GM12878 (cell line): ENCODE measurements at regions not wholly inside any gene's neighbourhood (a gene's known extent, or its start where the extent isn't known, plus 50 kb on each side); places are given as distances from the start of the nearest gene placed in this dataset.

ENCODE experiments used
- CBX3 ChIP-seq: fragments of 200-600 bp; sonication (generic); IDR thresholded peaks from 2 replicates; pipeline ENCODE4 v1.6.1; 2016; ENCODE audit warnings: low read depth, borderline replicate concordance
- CBX5 ChIP-seq: sonication (generic); IDR thresholded peaks from 2 replicates; pipeline ENCODE4 v1.6.1; 2016; ENCODE audit warnings: low read depth, moderate library complexity, mild to moderate bottlenecking, inconsistent platforms
- CREM ChIP-seq: IDR thresholded peaks from 2 replicates; pipeline ENCODE4 v1.6.1; 2014; ENCODE audit warnings: antibody characterized with exemption, low read depth
- DPF2 ChIP-seq: fragments of 450-650 bp; IDR thresholded peaks from 2 replicates; pipeline ENCODE4 v1.6.1; 2017; ENCODE audit warnings: mild to moderate bottlenecking
- ETV6 ChIP-seq, 2 experiments: fragments of 450-650 bp in 1 of 2; IDR thresholded peaks in 1 of 2; conservative IDR thresholded peaks in 1 of 2; 2 replicates each; pipeline ENCODE4 v1.6.1; 2014; ENCODE audit warnings: antibody characterized with exemption in 1 of 2, borderline replicate concordance in 1 of 2, low read depth in 1 of 2, mild to moderate bottlenecking in 1 of 2, moderate library complexity in 1 of 2
- FOS ChIP-seq: IDR thresholded peaks from 3 replicates; pipeline ENCODE4 v1.6.1; 2011; ENCODE audit warnings: borderline replicate concordance; ENCODE audit not compliant: insufficient read length; ENCODE audit errors: extremely low read depth
- HCFC1 ChIP-seq: fragments of 150-350 bp; IDR thresholded peaks from 2 replicates; pipeline ENCODE4 v1.6.1; 2014; ENCODE audit warnings: low read length
- IRF4 ChIP-seq: IDR thresholded peaks from 2 replicates; pipeline ENCODE4 v1.6.1; 2011; ENCODE audit warnings: low read depth, low read length
- KAT2A ChIP-seq: conservative IDR thresholded peaks from 2 replicates; pipeline ENCODE4 v1.6.1; 2011; ENCODE audit warnings: low read depth, low read length; ENCODE audit not compliant: control insufficient read depth
- MEF2B ChIP-seq: fragments of 450-650 bp; IDR thresholded peaks from 2 replicates; pipeline ENCODE4 v1.6.1; 2018; ENCODE audit warnings: mild to moderate bottlenecking, moderate library complexity; ENCODE audit not compliant: partially characterized antibody, poor library complexity, severe bottlenecking
- NBN ChIP-seq: fragments of 450-650 bp; IDR thresholded peaks from 2 replicates; pipeline ENCODE4 v1.6.1; 2016
- NFIC ChIP-seq: IDR thresholded peaks from 2 replicates; pipeline ENCODE4 v1.6.1; 2012; ENCODE audit warnings: low read depth, mild to moderate bottlenecking, inconsistent platforms, low read length, moderate library complexity
- NR2F1 ChIP-seq: fragments of 450-650 bp; conservative IDR thresholded peaks from 2 replicates; pipeline ENCODE4 v1.6.1; 2017; ENCODE audit warnings: mild to moderate bottlenecking
- RAD21 ChIP-seq: IDR thresholded peaks from 2 replicates; pipeline ENCODE4 v1.6.1; 2011; ENCODE audit warnings: mild to moderate bottlenecking, low read depth, low read length, moderate library complexity; ENCODE audit not compliant: insufficient read depth
- RAD51 ChIP-seq: fragments of 450-650 bp; IDR thresholded peaks from 2 replicates; pipeline ENCODE4 v1.6.1; 2016; ENCODE audit warnings: moderate library complexity, mild to moderate bottlenecking, inconsistent platforms
- SMC3 ChIP-seq: IDR thresholded peaks from 2 replicates; pipeline ENCODE4 v1.6.1; 2011; ENCODE audit warnings: low read length, improper control_type of control experiment, borderline replicate concordance
- SPI1 ChIP-seq: IDR thresholded peaks from 2 replicates; pipeline ENCODE4 v1.6.1; 2011; ENCODE audit warnings: low read depth, mild to moderate bottlenecking, low read length, moderate library complexity, borderline replicate concordance; ENCODE audit not compliant: insufficient read depth
- SUZ12 ChIP-seq: fragments of 200-600 bp; sonication (generic); IDR thresholded peaks from one replicate; pipeline ENCODE4 v1.6.1; 2018; ENCODE audit warnings: antibody characterized with exemption, mild to moderate bottlenecking; ENCODE audit not compliant: unreplicated experiment
- YY1 ChIP-seq: IDR thresholded peaks from 2 replicates; pipeline ENCODE4 v1.6.1; 2011; ENCODE audit warnings: low read depth, mild to moderate bottlenecking, low read length
- TF ChIP-seq, protein P1 (sequence below): IDR thresholded peaks from 2 replicates; pipeline ENCODE4 v1.6.1; 2012; ENCODE audit warnings: low read length, inconsistent platforms
- TF ChIP-seq, protein P2 (sequence below): fragments of 450-650 bp; IDR thresholded peaks from 2 replicates; pipeline ENCODE4 v1.6.1; 2017; ENCODE audit warnings: low read depth, mild to moderate bottlenecking, moderate library complexity
- TF ChIP-seq, protein P3 (sequence below): fragments of 450-650 bp; IDR thresholded peaks from 2 replicates; pipeline ENCODE4 v1.6.1; 2017; ENCODE audit warnings: mild to moderate bottlenecking, low read depth, inconsistent platforms; ENCODE audit not compliant: poor library complexity, severe bottlenecking

DNA sequence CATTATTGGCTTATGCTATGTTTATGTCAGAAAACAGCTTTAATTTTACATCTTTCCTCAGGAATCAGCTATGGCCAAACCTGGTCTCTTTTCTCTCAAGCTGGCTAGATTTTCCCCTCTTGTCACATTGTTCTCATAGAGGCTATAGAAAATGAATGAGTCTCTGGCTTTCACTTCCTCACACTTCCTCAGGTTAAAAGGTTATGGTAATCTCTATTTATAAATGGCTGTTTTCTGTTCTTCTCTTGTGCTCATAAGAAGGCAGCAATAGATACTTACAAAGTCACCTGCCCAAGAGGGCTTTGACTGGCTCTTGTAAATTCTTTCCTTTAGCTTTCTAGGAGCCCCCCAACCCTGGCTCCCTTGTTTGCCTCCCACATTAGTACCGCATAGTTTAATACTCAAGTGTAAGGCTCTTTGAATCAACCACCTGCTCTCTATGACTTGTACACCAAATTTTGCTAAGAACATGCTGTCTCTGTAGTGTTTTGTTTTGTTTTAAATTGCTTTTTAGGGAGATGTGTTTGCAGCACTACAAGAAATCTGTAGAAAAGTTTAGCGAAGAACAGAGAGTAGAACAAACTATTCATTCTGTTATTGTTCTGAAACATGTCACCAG lies 897.4 kb upstream of the CITED2 start (continued):
- TF ChIP-seq SUZ12 (no peak), SMC3 (no peak), NFIC (peak; percentile 82), YY1 (no peak), DPF2 (peak; percentile 49; the same call in 1 of the 2 replicates), IRF4 (0 out of 2 replicates have a peak, but pooled peaks have one; percentile 27), HCFC1 (no peak), CBX3 (no peak), CBX5 (no peak), RAD51 (peak; percentile 44; the same call in 1 of the 2 replicates), KAT2A (no peak), FOS (no peak), ETV6 (conservative IDR thresholded peaks at IDR 0.05 in 1 of 2, IDR thresholded peaks at IDR 0.05 in 1 of 2; ENCODE audit: borderline replicate concordance in 1 of 2, low read depth in 1 of 2) (peak in 1 of 2 experiments; percentile 73; a peak in 1 of 4 replicates), MEF2B (peak; percentile 57), RAD21 (0 out of 2 replicates have a peak, but pooled peaks have one; percentile 8), CREM (peak; percentile 36; the same call in 1 of the 2 replicates), NR2F1 (peak; percentile 96), NBN (peak; percentile 57; the same call in 1 of the 2 replicates), SPI1 (peak; percentile 96)
- TF ChIP-seq, protein P1, sequence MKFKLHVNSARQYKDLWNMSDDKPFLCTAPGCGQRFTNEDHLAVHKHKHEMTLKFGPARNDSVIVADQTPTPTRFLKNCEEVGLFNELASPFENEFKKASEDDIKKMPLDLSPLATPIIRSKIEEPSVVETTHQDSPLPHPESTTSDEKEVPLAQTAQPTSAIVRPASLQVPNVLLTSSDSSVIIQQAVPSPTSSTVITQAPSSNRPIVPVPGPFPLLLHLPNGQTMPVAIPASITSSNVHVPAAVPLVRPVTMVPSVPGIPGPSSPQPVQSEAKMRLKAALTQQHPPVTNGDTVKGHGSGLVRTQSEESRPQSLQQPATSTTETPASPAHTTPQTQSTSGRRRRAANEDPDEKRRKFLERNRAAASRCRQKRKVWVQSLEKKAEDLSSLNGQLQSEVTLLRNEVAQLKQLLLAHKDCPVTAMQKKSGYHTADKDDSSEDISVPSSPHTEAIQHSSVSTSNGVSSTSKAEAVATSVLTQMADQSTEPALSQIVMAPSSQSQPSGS, result peak; percentile 49; the same call in 1 of the 2 replicates
- TF ChIP-seq, protein P2, sequence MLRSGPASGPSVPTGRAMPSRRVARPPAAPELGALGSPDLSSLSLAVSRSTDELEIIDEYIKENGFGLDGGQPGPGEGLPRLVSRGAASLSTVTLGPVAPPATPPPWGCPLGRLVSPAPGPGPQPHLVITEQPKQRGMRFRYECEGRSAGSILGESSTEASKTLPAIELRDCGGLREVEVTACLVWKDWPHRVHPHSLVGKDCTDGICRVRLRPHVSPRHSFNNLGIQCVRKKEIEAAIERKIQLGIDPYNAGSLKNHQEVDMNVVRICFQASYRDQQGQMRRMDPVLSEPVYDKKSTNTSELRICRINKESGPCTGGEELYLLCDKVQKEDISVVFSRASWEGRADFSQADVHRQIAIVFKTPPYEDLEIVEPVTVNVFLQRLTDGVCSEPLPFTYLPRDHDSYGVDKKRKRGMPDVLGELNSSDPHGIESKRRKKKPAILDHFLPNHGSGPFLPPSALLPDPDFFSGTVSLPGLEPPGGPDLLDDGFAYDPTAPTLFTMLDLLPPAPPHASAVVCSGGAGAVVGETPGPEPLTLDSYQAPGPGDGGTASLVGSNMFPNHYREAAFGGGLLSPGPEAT, result 0 out of 2 replicates have a peak, but pooled peaks have one; percentile 61
- TF ChIP-seq, protein P3, sequence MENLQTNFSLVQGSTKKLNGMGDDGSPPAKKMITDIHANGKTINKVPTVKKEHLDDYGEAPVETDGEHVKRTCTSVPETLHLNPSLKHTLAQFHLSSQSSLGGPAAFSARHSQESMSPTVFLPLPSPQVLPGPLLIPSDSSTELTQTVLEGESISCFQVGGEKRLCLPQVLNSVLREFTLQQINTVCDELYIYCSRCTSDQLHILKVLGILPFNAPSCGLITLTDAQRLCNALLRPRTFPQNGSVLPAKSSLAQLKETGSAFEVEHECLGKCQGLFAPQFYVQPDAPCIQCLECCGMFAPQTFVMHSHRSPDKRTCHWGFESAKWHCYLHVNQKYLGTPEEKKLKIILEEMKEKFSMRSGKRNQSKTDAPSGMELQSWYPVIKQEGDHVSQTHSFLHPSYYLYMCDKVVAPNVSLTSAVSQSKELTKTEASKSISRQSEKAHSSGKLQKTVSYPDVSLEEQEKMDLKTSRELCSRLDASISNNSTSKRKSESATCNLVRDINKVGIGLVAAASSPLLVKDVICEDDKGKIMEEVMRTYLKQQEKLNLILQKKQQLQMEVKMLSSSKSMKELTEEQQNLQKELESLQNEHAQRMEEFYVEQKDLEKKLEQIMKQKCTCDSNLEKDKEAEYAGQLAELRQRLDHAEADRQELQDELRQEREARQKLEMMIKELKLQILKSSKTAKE, result peak; percentile 42
